ENCODE measurements at regions not wholly inside any gene's neighbourhood (a gene's known extent, or its start where the extent isn't known, plus 50 kb on each side); places are given as distances from the start of the nearest gene placed in this dataset.

DNA sequence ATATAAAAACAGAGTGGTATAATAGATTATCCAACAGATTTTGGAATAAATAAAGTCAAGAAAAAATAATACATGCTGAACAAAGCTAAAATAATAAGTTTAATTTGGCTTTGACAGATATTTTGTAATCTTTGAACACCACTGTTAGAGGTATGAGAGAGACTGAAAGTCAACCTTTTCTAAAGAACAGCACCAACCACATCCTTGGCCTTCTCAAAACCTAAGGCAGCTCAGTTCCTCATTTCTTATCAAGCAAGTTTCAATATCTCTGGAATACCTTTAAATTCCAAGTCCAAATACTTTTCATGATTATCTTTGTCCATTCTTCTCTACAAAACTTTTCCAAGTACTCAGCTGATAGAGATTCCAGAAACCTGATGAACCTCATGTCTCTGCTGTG is 1603.8 kb downstream of the CDH8 start:
- no peaks in the 10 kb centered on the region for H4K20me1 ChIP-seq (ENCODE audit: low read depth, low read length)
- H3F3A ChIP-seq (ENCODE audit: insufficient read depth), result no peaks in the 10 kb centered on the region
- TF ChIP-seq, protein P1, sequence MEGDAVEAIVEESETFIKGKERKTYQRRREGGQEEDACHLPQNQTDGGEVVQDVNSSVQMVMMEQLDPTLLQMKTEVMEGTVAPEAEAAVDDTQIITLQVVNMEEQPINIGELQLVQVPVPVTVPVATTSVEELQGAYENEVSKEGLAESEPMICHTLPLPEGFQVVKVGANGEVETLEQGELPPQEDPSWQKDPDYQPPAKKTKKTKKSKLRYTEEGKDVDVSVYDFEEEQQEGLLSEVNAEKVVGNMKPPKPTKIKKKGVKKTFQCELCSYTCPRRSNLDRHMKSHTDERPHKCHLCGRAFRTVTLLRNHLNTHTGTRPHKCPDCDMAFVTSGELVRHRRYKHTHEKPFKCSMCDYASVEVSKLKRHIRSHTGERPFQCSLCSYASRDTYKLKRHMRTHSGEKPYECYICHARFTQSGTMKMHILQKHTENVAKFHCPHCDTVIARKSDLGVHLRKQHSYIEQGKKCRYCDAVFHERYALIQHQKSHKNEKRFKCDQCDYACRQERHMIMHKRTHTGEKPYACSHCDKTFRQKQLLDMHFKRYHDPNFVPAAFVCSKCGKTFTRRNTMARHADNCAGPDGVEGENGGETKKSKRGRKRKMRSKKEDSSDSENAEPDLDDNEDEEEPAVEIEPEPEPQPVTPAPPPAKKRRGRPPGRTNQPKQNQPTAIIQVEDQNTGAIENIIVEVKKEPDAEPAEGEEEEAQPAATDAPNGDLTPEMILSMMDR (IDR thresholded peaks at IDR 0.05; ENCODE audit: insufficient read depth, low read length, poor library complexity, severe bottlenecking), result no peak
- no peak for TF ChIP-seq EZH2phosphoT487 (conservative IDR thresholded peaks at IDR 0.05; ENCODE audit: low read length)
- H2AFZ ChIP-seq (ENCODE audit: low read depth, low read length, severe bottlenecking), result no peak overlapping the region
- no peak overlapping the region for H3K4me3 ChIP-seq (ENCODE audit: insufficient read depth, low read length, poor library complexity, severe bottlenecking)
- no peaks in the 10 kb centered on the region for H3K79me2 ChIP-seq (ENCODE audit: insufficient read depth, low read length)
- no peaks in the 10 kb centered on the region for H3K27me3 ChIP-seq (ENCODE audit: low read length)
- H3K9me3 ChIP-seq (ENCODE audit: insufficient read depth, low read length), result no peaks in the 10 kb centered on the region
- H3K9me2 ChIP-seq (replicated peaks; ENCODE audit: insufficient read depth, low read length), result no peaks in the 10 kb centered on the region
- H3K9ac ChIP-seq (ENCODE audit: low read length), result no peak overlapping the region
- no peak overlapping the region for H3K27ac ChIP-seq (ENCODE audit: low read depth, low read length)
- H3K4me2 ChIP-seq (ENCODE audit: low read depth, low read length, poor library complexity, severe bottlenecking), result no peak overlapping the region
- no peaks in the 10 kb centered on the region for H3K36me3 ChIP-seq (ENCODE audit: low read length)

DNA sequence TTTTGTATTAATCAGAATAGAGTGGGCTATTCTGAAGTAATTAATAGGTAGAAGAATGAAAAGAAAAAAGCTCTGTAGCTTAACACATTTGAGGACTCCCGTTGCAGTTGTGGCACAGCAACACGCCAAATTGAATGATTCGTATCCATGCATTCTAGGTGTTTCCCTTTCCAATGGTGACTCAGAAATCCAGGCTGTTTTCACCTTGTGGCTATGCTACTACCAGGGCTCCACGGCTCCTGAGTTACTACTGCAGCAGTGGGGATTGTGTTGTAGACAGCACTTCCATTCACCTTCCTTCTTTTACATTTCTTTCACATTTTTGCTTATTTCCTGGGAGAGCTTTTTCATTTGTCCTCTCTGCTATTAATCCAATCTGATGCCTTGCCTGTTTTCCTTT is 1616.4 kb downstream of the CDH8 start:
- TF ChIP-seq, protein P1 (IDR thresholded peaks at IDR 0.05; ENCODE audit: insufficient read depth, low read length, poor library complexity, severe bottlenecking), result no peak
- no peak for TF ChIP-seq EZH2phosphoT487 (conservative IDR thresholded peaks at IDR 0.05; ENCODE audit: low read length)

DNA sequence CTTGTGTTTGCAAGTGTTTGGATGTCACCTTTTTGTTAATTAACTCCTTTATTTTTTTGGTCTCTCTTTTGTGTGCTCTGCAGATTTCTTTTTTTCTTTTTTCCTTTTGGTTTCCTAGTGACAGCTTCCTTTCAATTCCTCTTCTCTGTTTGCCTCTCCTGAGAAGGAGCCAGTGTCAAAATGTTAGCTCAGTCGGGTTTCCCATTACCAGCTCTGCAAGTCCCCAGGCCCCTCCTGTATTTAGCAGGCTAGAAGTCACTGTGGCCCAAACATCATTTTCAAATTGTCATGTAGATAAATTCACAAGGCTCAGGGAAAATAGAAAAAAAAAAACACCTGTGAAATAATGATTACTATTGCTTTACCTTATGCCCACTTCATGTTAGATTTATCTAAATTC is 1621.6 kb downstream of the CDH8 start:
- Histone ChIP-seq H3K27me3 (ENCODE audit: low read length) (no peaks in the 10 kb centered on the region), H3K4me3 (ENCODE audit: insufficient read depth, low read length, poor library complexity, severe bottlenecking) (no peak overlapping the region), H3K4me2 (ENCODE audit: low read depth, low read length, poor library complexity, severe bottlenecking) (no peak overlapping the region), H3K27ac (ENCODE audit: low read depth, low read length) (no peak overlapping the region), H4K20me1 (ENCODE audit: low read depth, low read length) (no peaks in the 10 kb centered on the region), H3K36me3 (ENCODE audit: low read length) (no peaks in the 10 kb centered on the region), H3K9me2 (replicated peaks; ENCODE audit: insufficient read depth, low read length) (no peaks in the 10 kb centered on the region), H3K79me2 (ENCODE audit: insufficient read depth, low read length) (no peaks in the 10 kb centered on the region), H3F3A (ENCODE audit: insufficient read depth) (no peaks in the 10 kb centered on the region), H2AFZ (ENCODE audit: low read depth, low read length, severe bottlenecking) (no peak overlapping the region), H3K9ac (ENCODE audit: low read length) (no peak overlapping the region), H3K9me3 (ENCODE audit: insufficient read depth, low read length) (no peaks in the 10 kb centered on the region)
- TF ChIP-seq, protein P1 (IDR thresholded peaks at IDR 0.05; ENCODE audit: insufficient read depth, low read length, poor library complexity, severe bottlenecking), result no peak
- no peak for TF ChIP-seq EZH2phosphoT487 (conservative IDR thresholded peaks at IDR 0.05; ENCODE audit: low read length)

More for the DNA sequence above, 1616.4 kb downstream of the CDH8 start:
- H3K9ac ChIP-seq (ENCODE audit: low read length), result no peak overlapping the region
- no peaks in the 10 kb centered on the region for H3K36me3 ChIP-seq (ENCODE audit: low read length)
- H3F3A ChIP-seq (ENCODE audit: insufficient read depth), result no peaks in the 10 kb centered on the region
- H3K9me3 ChIP-seq (ENCODE audit: insufficient read depth, low read length), result no peaks in the 10 kb centered on the region
- no peak overlapping the region for H3K27ac ChIP-seq (ENCODE audit: low read depth, low read length)
- no peak overlapping the region for H2AFZ ChIP-seq (ENCODE audit: low read depth, low read length, severe bottlenecking)
- H3K9me2 ChIP-seq (replicated peaks; ENCODE audit: insufficient read depth, low read length), result no peaks in the 10 kb centered on the region
- H3K4me3 ChIP-seq (ENCODE audit: insufficient read depth, low read length, poor library complexity, severe bottlenecking), result no peak overlapping the region
- no peak overlapping the region for H3K4me2 ChIP-seq (ENCODE audit: low read depth, low read length, poor library complexity, severe bottlenecking)
- H3K79me2 ChIP-seq (ENCODE audit: insufficient read depth, low read length), result no peaks in the 10 kb centered on the region
- no peaks in the 10 kb centered on the region for H4K20me1 ChIP-seq (ENCODE audit: low read depth, low read length)
- H3K27me3 ChIP-seq (ENCODE audit: low read length), result no peaks in the 10 kb centered on the region

Measured in SU-DHL-6 (cell line).